GM15510 (cell line): ENCODE measurements at regions not wholly inside any gene's neighbourhood (a gene's known extent, or its start where the extent isn't known, plus 50 kb on each side); places are given as distances from the start of the nearest gene placed in this dataset.

Experiments used
- POLR2A ChIP-seq: IDR thresholded peaks from 3 replicates; pipeline ENCODE4 v1.6.1; 2011; ENCODE audit warnings: borderline replicate concordance; ENCODE audit not compliant: insufficient read length; ENCODE audit errors: extremely low read depth

- TF ChIP-seq POLR2A: no peak
Observed at GRCh38 chr1:222006715-222007114, 264.8 kb upstream of the DUSP10 start.

- TF ChIP-seq POLR2A: no peak
Observed at GRCh38 chr1:222004784-222005183, 262.9 kb upstream of the DUSP10 start.

GRCh38 chr1:222004034-222004433 is 262.1 kb upstream of the DUSP10 start:
- TF ChIP-seq POLR2A: no peak

DNA sequence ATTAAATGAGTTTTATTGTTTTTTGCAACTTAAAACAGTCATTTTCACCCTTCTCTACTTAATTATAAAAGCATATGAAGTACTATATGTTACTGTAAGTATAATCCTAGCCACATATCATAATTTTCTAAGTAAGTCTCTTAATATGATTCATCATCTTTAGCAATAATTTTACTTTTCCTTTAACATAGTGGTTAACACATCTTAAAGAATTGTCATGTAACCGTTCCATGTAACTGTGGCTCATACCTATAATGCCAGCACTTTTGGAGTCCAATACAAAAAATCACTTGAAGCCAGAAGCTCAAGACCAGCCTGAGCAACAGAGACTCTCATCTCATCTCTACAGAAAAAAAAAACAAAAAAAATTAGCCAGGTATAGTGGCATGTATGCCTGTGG is 260.6 kb upstream of the DUSP10 start:
- TF ChIP-seq POLR2A: no peak

DNA sequence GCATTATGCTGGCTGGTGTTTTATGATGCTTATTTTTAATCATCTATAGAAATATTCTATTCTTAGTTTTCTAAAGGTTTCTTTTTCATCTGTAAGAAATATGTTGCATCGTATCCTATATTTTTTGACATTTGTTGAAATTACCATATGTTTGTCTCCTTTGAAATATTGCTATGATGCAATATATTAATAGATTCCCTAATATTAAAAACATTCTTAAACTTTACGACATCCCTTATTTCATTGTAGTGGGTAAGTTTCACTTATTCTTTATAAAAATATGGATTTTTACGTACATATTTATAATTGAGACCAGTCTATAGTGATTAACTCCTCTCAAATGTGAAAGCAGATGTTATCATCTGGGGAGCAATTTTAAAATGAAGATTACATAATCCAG is 258.2 kb upstream of the DUSP10 start:
- no peak for TF ChIP-seq POLR2A

DNA sequence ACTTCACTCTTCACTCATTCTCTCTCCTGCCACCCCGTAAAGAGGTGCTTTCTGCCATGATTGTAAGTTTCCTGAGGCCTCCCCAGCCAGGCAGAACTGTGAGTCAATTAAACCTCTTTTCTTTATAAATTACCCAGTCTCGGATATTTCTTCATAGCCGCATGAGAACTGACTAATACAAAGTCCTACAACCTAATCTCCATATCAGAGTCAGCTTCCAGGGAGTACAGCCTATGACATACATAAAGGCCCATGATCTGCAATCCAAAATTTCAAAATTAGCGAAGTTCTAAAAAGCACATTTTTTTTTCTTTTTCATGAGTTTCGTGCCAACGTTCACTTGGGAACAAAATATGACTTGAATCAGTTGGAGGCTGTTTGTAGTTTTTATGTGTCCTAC is 256.9 kb upstream of the DUSP10 start:
- TF ChIP-seq POLR2A: no peak

GRCh38 chr1:221998186-221998612 is 256.3 kb upstream of the DUSP10 start:
- TF ChIP-seq POLR2A: no peak

DNA sequence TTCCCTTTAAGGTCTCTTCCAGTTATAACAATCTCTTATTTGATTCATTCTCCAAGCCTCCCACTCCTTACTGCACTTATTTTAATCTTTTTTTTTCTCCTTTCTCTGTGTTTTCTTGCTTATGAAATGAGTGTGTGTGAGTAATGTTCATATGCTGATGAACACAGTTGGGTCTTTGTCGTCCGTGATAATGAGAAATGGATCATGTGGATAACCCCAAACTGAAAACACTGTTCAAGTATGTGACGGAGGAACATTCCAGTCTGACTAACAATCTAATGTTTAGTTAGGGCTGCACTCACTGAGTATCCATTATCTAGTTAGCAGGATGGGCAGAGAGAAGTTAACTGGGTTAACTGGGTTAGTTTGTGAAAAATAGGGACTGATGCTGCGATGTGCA is 253.1 kb upstream of the DUSP10 start:
- no peak for TF ChIP-seq POLR2A

DNA sequence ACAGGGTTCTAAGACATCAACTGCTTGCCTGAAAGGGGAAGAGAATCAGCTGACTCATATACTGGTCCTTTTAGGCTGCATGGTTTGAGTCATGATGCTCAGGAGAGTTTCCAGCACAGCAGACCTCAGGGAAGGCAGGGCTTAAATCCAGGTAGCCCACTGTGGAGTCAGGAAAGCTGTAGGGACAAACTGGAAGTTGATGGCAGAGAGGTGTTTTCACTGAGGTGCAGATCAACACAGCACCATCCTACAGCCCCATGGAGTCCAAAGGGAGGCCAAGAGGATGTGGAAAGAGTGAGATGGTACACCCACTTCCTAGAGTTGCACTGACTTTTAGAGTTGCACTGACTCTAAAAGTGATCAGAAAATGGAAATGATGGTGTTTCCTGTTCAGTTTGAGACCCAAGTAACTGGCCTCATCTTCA is 252.4 kb upstream of the DUSP10 start:
- no peak for TF ChIP-seq POLR2A

DNA sequence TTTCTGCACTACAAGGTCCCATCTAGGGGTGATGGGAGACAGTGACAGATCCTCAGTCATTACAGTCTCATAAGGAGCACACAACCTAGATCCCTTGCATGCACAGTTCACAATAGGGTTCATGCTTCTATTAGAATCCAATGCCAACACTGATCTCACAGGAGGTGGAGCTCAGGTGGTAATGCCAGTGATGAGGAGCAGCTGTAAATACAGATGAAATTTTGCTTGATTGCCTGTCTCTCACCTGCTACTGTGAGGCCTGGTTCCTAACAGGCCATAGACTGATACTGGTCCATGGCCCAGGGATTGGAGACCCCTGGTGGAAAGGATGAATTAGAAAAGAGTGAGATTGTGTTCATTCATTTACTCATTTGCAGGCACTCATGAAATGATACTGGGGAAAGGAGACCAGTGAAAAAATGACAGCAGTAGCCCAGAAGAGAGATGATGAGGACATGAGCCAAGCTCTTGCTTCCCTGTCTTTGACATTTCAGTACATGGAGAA is 251.6 kb upstream of the DUSP10 start:
- no peak for TF ChIP-seq POLR2A

DNA sequence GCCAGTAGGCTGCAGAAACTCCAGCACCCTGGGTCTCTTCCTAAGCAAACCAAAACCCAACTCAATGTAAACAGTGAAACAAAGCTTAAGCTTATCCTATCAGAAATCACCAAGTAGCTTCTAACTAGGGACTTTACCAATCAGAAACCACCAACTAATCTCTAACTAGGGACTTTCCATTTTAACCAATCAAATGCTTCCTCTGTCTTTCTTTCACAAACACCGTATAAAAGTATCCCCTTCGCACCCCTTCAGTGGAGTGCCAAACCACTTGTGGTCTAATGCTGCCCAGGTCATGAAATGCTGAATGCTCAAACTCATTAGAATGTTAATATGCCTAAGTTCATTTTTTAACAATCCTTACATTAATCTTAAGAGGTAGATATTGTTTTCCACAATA is 250.5 kb upstream of the DUSP10 start:
- no peak for TF ChIP-seq POLR2A

DNA sequence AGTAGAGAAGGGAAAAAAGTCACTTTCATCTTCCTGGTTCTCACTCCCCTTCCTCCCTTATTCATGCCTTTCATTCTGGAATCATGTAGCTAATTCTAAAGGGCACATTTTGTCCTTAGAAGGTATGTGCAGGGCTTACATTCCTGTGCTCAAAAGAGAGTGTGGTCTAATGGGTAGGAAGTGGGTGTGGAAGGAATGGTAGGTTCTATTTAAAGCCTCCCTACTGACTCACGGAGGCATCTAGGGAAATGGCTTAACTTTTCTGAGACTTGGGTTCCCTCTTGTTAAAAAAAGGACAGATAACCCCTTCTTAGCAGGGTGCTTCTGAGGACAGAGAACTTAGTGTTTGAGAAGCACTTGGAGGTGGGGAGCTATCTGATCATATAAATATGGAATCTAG is 249.3 kb upstream of the DUSP10 start:
- no peak for TF ChIP-seq POLR2A

GRCh38 chr1:221989741-221990140 is 247.9 kb upstream of the DUSP10 start:
- TF ChIP-seq POLR2A: no peak

DNA sequence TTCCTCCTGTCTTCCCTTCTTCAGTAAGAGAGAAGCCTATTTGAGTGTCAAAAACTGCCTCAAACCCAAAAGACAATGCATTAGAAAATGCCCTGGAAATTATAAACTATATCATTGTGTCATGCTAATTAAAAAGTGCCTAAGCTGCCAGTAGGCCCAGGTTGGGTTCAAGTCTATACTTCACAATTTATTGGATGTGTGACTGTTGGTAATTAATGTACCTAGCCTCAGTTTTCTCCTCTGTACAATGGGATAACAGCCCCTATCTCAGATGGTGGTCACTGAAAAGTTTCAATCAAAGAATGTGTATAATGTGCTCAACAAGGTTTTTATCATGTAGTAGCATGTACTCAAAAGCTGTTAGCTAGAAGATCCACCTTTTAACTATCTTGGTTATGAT is 246.9 kb upstream of the DUSP10 start:
- no peak for TF ChIP-seq POLR2A

DNA sequence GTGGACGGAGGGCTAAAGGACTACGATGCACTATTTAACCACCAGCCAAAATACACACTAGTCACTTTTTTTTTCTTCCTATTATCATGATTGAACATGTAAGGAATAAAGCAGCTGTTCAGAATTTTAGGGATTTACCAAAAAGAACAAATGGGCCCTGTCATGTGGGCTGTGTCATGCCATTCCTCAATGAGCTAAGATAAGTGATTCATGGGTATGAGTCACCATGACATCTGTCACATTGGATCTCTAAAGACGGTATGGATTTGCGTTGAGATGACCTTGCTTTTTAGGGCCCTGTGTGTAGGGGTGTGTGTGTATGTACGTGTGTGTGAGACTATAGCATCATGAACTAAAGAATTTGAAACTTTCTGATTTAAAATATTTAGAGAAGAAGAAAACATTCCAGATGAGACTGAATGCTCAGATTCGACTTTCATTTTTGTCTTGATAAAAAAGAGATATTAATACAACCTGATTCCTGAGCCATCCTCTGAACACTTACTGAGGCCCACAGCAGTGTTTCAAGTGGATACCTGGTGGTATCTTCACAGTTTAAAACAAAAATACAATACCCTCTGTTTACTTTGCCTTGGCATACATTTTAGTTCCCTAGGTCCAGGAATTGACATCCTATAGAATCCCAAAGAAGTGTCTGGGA is 246.1 kb upstream of the DUSP10 start:
- TF ChIP-seq POLR2A: no peak

DNA sequence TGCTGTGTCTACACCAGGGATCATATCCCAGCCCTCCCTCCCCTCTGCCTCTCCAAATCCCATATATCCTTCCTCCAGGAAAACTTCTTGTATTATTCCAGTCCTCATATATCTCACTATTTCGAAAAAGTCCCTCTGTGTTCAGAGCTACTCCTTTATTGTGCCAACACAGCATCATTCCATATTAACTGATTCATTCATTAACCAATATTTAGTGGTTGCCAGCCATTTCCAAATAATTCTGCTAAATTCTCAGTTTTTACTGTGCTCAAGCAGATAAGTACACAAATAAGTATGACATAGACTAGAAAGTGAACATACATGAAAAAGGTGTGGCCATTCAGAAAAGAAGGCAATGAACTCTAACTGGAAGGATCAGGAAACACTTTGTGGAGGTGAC is 241.6 kb upstream of the DUSP10 start:
- no peak for TF ChIP-seq POLR2A

DNA sequence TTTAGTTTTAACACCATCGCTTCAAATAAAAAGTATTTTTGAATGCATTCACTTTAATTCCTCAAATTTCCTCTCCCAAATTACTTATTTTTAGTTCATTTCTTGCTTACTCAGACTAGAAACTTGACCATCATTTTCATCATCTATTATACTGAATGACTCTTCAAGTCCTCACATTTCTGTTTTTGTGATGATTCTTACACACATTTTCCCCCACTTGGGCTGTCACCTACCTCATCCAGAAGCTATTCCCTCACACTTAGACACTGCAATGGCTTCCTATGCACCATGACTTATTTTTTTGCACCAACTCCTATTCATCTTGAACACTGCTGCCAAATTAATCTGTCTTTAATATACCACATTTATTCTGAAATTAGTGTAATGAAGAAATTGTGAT is 239.6 kb upstream of the DUSP10 start:
- TF ChIP-seq POLR2A: no peak
